HepG2 (cell line): ENCODE measurements at regions not wholly inside any gene's neighbourhood (a gene's known extent, or its start where the extent isn't known, plus 50 kb on each side); places are given as distances from the start of the nearest gene placed in this dataset.

ENCODE experiments used
- ATAC-seq: fragments of 200-7000 bp; cut with Tn5 transposase; 3 replicates; pipeline ENCODE4 v1.9.1; 2020; ENCODE audit warnings: mild to moderate bottlenecking, moderate library complexity
- BruUV-seq: library from RNA; stranded (reverse); fragments of 400-500 nt; replicated peaks from 2 replicates; lab custom pipeline; 2021; lab: Mats Ljungman, UMichigan
- CTCF ChIA-PET: fragments of 300-600 bp; formaldehyde crosslinking; extraction: SDS; loops from one replicate; lab custom pipeline; 2021; ENCODE audit warnings: low total read pairs, inconsistent platforms, low intra/inter-chr PET ratio; lab: Yijun Ruan, JAX
- POLR2A ChIA-PET: fragments of 350-600 bp; sonication (Branson Sonifier 250); formaldehyde crosslinking; loops from one replicate; lab custom pipeline; 2020; ENCODE audit warnings: antibody characterized with exemption, inconsistent platforms; lab: Yijun Ruan, JAX
- DNase-seq: peaks from one replicate; pipeline ENCODE4 v3.0.0-alpha.2; 2015; ENCODE audit warnings: low spot score
- FAIRE-seq: peaks from 3 replicates; lab custom pipeline; 2011; peaks lifted over from hg19 to GRCh38; lab: Jason Lieb, UNC
- H2AFZ ChIP-seq: one replicate; pipeline ENCODE4 v1.6.1; 2011; ENCODE audit warnings: low read length, inconsistent platforms
- H3K27ac ChIP-seq: fragments of 300-600 bp; 3 replicates; pipeline ENCODE4 v1.8.0; 2011; ENCODE audit warnings: mixed run types, mild to moderate bottlenecking, mixed read lengths, low read length, inconsistent platforms; ENCODE audit not compliant: insufficient read depth; ENCODE audit errors: extremely low read length
- H3K27me3 ChIP-seq, 2 experiments: fragments of 200-600 bp in 1 of 2; 2 replicates in 1 of 2; 3 replicates in 1 of 2; pipeline versions ENCODE4 v1.6.0 to v1.8.0; 2011; ENCODE audit warnings: low read length in 2 of 2, mild to moderate bottlenecking in 2 of 2, moderate library complexity in 2 of 2, inconsistent platforms in 1 of 2; ENCODE audit not compliant: insufficient read depth in 2 of 2, control insufficient read depth in 1 of 2
- H3K36me3 ChIP-seq, 2 experiments: fragments of 200-600 bp in 1 of 2; replicated peaks in 1 of 2; 2 replicates in 1 of 2; 3 replicates in 1 of 2; pipeline versions ENCODE4 v1.5.1 to v1.8.0; 2011; ENCODE audit warnings: low read length in 2 of 2, inconsistent platforms in 1 of 2; ENCODE audit not compliant: insufficient read depth in 2 of 2, control insufficient read depth in 1 of 2
- H3K4me1 ChIP-seq: 2 replicates; pipeline ENCODE4 v1.5.1; 2012; ENCODE audit warnings: low read length, inconsistent platforms; ENCODE audit not compliant: insufficient read depth
- H3K4me2 ChIP-seq: 2 replicates; pipeline ENCODE4 v1.6.0; 2011; ENCODE audit warnings: low read depth, low read length, inconsistent platforms
- H3K4me3 ChIP-seq, 3 experiments: fragments of 200-600 bp in 1 of 3; sonication (generic), shearing (Covaris generic) in 1 of 3; replicated peaks in 1 of 3; 2 replicates each; pipeline ENCODE4 v1.5.1; 2011 to 2016; ENCODE audit warnings: low read length in 3 of 3, inconsistent platforms in 2 of 3, low read depth in 2 of 3, mild to moderate bottlenecking in 2 of 3, control low read depth in 1 of 3, mixed read lengths in 1 of 3; ENCODE audit not compliant: insufficient read depth in 1 of 3
- H3K79me2 ChIP-seq: one replicate; pipeline ENCODE4 v1.6.1; 2011; ENCODE audit warnings: low read length, inconsistent platforms; ENCODE audit not compliant: insufficient read depth
- H3K9ac ChIP-seq: 2 replicates; pipeline ENCODE4 v1.6.0; 2011; ENCODE audit warnings: mild to moderate bottlenecking, low read depth, low read length, inconsistent platforms; ENCODE audit not compliant: insufficient read depth
- H3K9me3 ChIP-seq: 2 replicates; pipeline ENCODE4 v1.5.1; 2012; ENCODE audit warnings: mild to moderate bottlenecking, low read length
- H4K20me1 ChIP-seq: 2 replicates; pipeline ENCODE4 v1.6.0; 2011; ENCODE audit warnings: inconsistent platforms, mild to moderate bottlenecking, low read length, moderate library complexity; ENCODE audit not compliant: insufficient read depth
- ARID4A ChIP-seq: sonication (generic); formaldehyde crosslinking; IDR thresholded peaks from 2 replicates; pipeline ENCODE4 v1.5.0; 2020; ENCODE audit warnings: mild to moderate bottlenecking, missing genetic modification reagents, borderline replicate concordance
- CENPT ChIP-seq: sonication (generic); formaldehyde crosslinking; IDR thresholded peaks from 2 replicates; pipeline ENCODE4 v1.8.0; 2022; ENCODE audit warnings: low read depth, mild to moderate bottlenecking, moderate library complexity, missing genetic modification reagents
- FOXJ3 ChIP-seq: sonication (generic); formaldehyde crosslinking; IDR thresholded peaks from 2 replicates; pipeline ENCODE4 v1.4.0; 2020; ENCODE audit warnings: missing genetic modification reagents, mild to moderate bottlenecking, borderline replicate concordance
- JARID2 ChIP-seq: sonication (generic); formaldehyde crosslinking; IDR thresholded peaks from 2 replicates; pipeline ENCODE4 v1.8.1; 2023; ENCODE audit warnings: missing genetic modification reagents, inconsistent platforms; ENCODE audit not compliant: insufficient replicate concordance
- KDM2A ChIP-seq: sonication (generic); formaldehyde crosslinking; IDR thresholded peaks from 2 replicates; pipeline ENCODE4 v1.4.0; 2020; ENCODE audit warnings: low read depth, missing genetic modification reagents, borderline replicate concordance
- MXI1 ChIP-seq: IDR thresholded peaks from 3 replicates; pipeline ENCODE4 v1.6.1; 2012; ENCODE audit warnings: low read depth, low read length, inconsistent platforms, borderline replicate concordance
- SPEN ChIP-seq: sonication (generic); formaldehyde crosslinking; IDR thresholded peaks from 2 replicates; pipeline ENCODE4 v1.5.1; 2020; ENCODE audit warnings: low read depth, mild to moderate bottlenecking, missing genetic modification reagents
- TFAP4 ChIP-seq: sonication (generic); IDR thresholded peaks from 2 replicates; pipeline ENCODE4 v1.6.1; 2016; ENCODE audit warnings: low read depth, borderline replicate concordance
- YEATS2 ChIP-seq: sonication (generic); formaldehyde crosslinking; IDR thresholded peaks from 2 replicates; pipeline ENCODE4 v1.4.0; 2020; ENCODE audit warnings: missing genetic modification reagents, borderline replicate concordance
- ZBTB3 ChIP-seq: sonication (generic); formaldehyde crosslinking; IDR thresholded peaks from 2 replicates; pipeline ENCODE4 v1.4.0; 2020; ENCODE audit warnings: low read depth, mild to moderate bottlenecking, moderate library complexity, missing genetic modification reagents, borderline replicate concordance
- ZNF101 ChIP-seq: sonication (generic); formaldehyde crosslinking; IDR thresholded peaks from 2 replicates; pipeline ENCODE4 v1.4.0; 2020; ENCODE audit warnings: mild to moderate bottlenecking, low read depth, missing genetic modification reagents, borderline replicate concordance
- ZNF773 ChIP-seq: sonication (generic); formaldehyde crosslinking; IDR thresholded peaks from 2 replicates; pipeline ENCODE4 v1.4.0; 2020; ENCODE audit warnings: missing genetic modification reagents, borderline replicate concordance
- ZNF782 ChIP-seq: sonication (generic); formaldehyde crosslinking; IDR thresholded peaks from 2 replicates; pipeline ENCODE4 v1.4.0; 2020; ENCODE audit warnings: missing genetic modification reagents, mild to moderate bottlenecking, borderline replicate concordance
- WGBS: methylation state at CpG from one replicate; pipeline ENCODE4 v1.1.6; 2017; ENCODE audit warnings: low lambda C conversion rate; 5-methylcytosine and 5-hydroxymethylcytosine counted together
- in situ Hi-C: cut with HindIII; loops from 2 replicates; pipeline ENCODE4 v1.10.0; 2017; ENCODE audit warnings: low pct_unique_long_range_greater_than_20kb; ENCODE audit not compliant: extremely low pct_ligation_motif_present
- intact Hi-C: fragments of 100-400 bp; cut with micrococcal nuclease; formaldehyde crosslinking; loops from one replicate; pipeline ENCODE4 v1.10.0; 2022; ENCODE audit not compliant: unreplicated experiment

DNA sequence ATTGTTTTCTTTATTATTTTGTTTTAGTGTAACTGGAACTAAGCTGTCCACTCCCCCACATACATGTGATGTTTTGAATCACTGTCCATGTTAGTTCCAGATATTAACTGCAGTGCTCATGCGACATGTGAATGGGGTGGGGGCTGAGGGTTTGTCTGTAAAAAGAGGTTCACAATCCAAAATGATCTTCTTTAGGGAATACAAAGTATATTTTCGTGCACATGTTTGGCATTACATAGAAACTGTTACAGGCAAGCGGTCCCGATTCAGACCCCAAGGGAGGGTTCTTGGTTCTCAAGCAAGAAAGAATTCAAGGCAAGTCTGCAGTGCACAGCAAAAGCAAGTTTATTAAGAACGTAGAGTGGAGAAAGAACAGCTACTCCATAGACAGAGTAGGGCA lies 296.5 kb upstream of the CLNK start:
- in situ Hi-C loops: no loop called here
- TF ChIP-seq CENPT (no peak), MXI1 (no peak), SPEN (CRISPR knock-in tag) (no peak), ZBTB3 (CRISPR knock-in tag) (no peak), TFAP4 (no peak), JARID2 (CRISPR knock-in tag) (no peak), ARID4A (CRISPR knock-in tag) (no peak), KDM2A (no peak), ZNF773 (no peak), ZNF101 (CRISPR knock-in tag) (no peak), YEATS2 (no peak), ZNF782 (CRISPR knock-in tag) (no peak), FOXJ3 (CRISPR knock-in tag) (no peak)
- Histone ChIP-seq H3K4me1 (no peaks in the 10 kb centered on the region), H3K27me3 (no peaks in the 10 kb centered on the region), H2AFZ (no peak overlapping the region), H3K9me3 (no peaks in the 10 kb centered on the region), H3K4me3 (no peak overlapping the region), H3K36me3 (no peaks in the 10 kb centered on the region), H3K4me2 (no peak overlapping the region), H3K9ac (no peak overlapping the region), H3K27ac (no peak overlapping the region), H3K79me2 (no peaks in the 10 kb centered on the region), H4K20me1 (no peaks in the 10 kb centered on the region)
- no peak for FAIRE-seq
- 6% methylated on average over 5 of the region's 5 CpGs for WGBS
- CTCF ChIA-PET: no interaction called here
- ATAC-seq: no peak
- DNase-seq: no peak
- intact Hi-C loops: no loop called here
- no TSS peak for BruUV-seq
- POLR2A ChIA-PET: no interaction called here
